ENCODE measurements at regions not wholly inside any gene's neighbourhood (a gene's known extent, or its start where the extent isn't known, plus 50 kb on each side); places are given as distances from the start of the nearest gene placed in this dataset.
"Not testable (repeated sequence)": the region's sequence is repeated elsewhere in the genome, so short reads cannot be mapped to it uniquely, and the experiment has no call there.

- no peak for DNase-seq
Observed at GRCh38 chr1:38497921-38498656, 361.5 kb downstream of the RRAGC start.

- not testable (repeated sequence) for DNase-seq
Observed at GRCh38 chr1:38493306-38493705, 366.3 kb downstream of the RRAGC start.

DNA sequence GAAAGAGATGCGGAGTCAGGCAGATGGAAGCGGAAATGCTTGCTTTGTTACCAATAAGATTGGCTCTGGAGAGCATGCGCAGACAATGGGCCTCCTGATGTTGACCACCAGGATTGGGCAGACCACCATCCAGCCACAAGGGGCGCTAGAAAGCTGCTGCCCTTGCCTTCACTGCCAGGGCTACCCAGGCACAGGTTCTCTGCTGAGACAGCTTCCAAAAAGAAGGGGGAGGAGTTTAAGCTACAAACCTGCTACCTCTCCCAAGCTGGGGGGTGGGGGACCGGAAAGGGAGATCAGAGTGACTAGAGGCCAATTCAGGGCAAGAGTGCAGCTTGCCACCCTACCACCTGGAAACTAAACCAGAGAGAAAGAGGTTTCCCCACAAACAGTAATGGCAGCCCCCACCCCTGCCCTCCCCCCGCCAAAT lies 369.7 kb downstream of the RRAGC start:
- no peak for DNase-seq

DNA sequence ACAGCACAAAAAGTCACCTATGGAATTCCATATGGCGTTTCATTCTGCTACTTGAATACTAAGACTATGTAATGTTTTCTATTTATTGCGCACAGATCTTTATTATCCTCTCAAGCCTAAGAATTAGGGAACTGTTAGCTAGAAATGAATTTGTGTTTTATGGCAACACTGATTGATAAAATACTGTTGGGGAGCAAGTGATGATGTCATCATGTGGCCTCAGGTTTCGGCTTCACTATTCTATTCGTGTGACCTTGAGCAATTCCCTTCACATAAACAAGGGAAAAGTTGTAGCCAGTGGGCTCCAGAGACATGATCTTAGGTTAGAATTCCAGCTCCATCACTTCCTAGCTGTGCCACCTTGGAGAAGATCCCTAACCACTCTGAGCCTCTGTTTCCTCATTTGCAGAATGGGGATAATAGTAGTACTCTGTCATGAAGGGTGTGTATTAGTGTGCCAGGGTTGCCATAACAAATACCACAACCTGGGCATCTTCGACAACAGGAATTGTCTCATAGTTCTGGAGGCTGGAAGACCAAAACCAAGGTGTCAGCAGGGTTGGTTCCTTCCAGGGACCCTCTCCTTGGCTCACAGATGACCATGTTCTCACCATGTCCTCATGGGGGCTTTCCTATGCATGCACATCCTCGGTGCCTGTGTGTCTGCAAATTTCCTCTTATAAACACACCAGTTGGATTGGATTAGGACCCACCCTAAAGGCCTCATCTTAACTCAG lies 371.2 kb downstream of the RRAGC start:
- no peak for DNase-seq

- DNase-seq: no peak
Observed at GRCh38 chr1:38487396-38487795, 372.2 kb downstream of the RRAGC start.

- DNase-seq: no peak
Observed at GRCh38 chr1:38486085-38486484, 373.5 kb downstream of the RRAGC start.

- DNase-seq: no peak
Observed at GRCh38 chr1:38481871-38482826, 377.4 kb downstream of the RRAGC start.

- DNase-seq: not testable (repeated sequence)
Observed at GRCh38 chr1:38479662-38480061, 379.9 kb downstream of the RRAGC start.

- no peak for DNase-seq
Observed at GRCh38 chr1:38477811-38478210, 381.8 kb downstream of the RRAGC start.

DNA sequence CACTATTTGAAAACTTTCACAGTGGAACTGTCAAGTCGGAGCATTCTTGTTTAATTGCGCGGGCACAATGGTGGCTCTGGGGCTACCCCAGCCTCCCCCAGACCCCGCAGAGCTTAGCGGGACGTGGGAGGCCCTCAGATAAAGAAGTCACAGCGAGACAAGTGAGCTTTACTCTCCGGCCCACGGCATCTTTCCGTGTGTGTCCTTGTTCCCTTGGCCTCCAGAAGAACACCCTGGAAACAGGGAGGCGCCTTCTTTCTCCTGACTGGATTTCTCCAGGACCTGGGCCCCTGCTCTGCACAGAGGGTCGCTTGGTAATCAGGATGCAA lies 382.8 kb downstream of the RRAGC start:
- DNase-seq: no peak

- no peak for DNase-seq
Observed at GRCh38 chr1:38476111-38476849, 383.3 kb downstream of the RRAGC start.

DNA sequence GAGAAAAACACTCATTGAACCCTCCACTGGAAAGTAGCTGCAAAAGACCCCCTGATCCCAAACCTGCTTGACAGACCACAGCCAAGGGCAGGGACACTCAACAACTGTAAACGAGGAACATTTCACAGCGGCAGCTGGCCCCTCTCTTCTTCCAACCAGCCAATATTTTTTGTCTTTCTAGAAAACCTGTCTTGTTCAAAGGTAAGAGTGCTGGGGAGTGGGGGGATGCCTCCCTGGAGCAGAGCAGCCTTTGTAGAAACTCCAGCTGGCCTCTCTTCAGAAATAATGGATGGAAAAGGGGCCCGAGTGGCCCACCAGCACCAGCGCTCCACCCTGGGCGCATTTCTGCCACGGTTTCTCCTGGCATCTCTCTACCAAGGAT lies 384.0 kb downstream of the RRAGC start:
- no peak for DNase-seq

GRCh38 chr1:38474738-38475623 lies 384.6 kb downstream of the RRAGC start:
- no peak for DNase-seq

GRCh38 chr1:38466487-38466886 lies 393.1 kb downstream of the RRAGC start:
- DNase-seq: no peak

DNA sequence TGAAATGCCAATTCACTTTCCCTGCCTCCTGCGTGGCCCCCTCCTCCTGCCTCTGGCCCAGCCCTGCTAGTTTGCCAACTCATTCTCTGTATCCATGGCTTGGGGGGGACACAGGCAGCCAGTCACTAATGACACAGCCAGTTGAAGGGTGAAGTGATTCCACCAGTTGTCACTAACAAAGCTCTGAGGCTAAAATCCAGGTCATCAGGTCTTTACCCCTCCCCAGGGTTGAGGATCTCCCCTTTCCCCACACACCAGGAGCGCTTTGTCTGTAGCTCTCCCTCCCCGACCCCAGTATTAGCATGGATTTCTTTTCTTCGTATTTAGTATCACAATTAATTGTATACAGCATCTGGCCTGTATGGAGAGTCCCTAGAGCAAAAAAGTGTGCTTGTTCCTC lies 394.1 kb downstream of the RRAGC start:
- DNase-seq: no peak

GRCh38 chr1:38464071-38464661 lies 395.4 kb downstream of the RRAGC start:
- no peak for DNase-seq

DNA sequence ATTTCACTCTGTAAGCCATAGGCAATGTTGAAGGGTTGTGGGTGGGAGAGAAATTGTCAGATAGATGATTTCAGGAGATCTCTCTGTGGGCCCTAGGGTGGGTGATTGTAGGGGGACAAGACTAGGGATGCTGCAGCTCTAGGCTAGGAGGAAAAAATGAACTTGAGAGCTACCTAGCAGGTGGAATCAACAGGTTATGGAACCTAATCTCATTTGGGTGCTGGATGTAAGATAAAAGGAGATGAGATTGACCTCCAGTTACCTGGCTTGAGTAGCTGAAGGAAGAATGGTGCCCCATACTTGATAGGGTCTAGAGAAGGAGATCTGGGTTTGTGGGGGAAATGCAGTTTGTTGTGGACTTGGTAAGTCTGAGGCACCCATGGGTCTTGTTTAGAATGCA lies 396.5 kb downstream of the RRAGC start:
- DNase-seq: no peak

GRCh38 chr1:38456531-38456876 lies 403.1 kb downstream of the RRAGC start:
- no peak for DNase-seq

GRCh38 chr1:38455829-38456530 lies 403.6 kb downstream of the RRAGC start:
- DNase-seq: no peak

- DNase-seq: no peak
Observed at GRCh38 chr1:38454749-38455441, 404.7 kb downstream of the RRAGC start.

Data from NCI-H226 (cell line).